HG02588 (cell line): ENCODE measurements at regions not wholly inside any gene's neighbourhood (a gene's known extent, or its start where the extent isn't known, plus 50 kb on each side); places are given as distances from the start of the nearest gene placed in this dataset.
"Not testable (repeated sequence)": the region's sequence is repeated elsewhere in the genome, so short reads cannot be mapped to it uniquely, and the experiment has no call there.

Experiments used
- ATAC-seq: cut with Tn5 transposase; IDR thresholded peaks from one replicate; pipeline ENCODE4 v1.9.1; 2021; ENCODE audit warnings: mild to moderate bottlenecking, moderate library complexity; ENCODE audit not compliant: unreplicated experiment

DNA sequence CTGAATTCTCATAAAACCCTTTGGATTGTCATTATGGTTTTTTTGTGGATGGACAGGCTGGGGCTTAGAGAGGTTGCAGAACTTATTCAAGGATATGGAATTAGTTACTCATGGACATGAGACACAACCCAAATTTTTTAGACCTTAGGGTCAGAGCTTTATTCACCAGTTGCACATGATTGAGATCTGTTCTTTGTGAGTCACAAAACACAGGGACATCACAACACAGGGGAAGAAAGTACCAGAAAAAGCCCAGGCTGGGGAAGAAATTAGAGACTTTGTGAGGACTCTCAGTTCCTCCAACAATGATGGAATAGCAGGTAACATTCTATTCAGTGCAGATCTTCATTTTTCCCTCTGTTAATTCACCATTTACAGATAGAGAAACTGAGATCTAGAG is 602.4 kb upstream of the CPEB2 start:
- ATAC-seq, result no peak

DNA sequence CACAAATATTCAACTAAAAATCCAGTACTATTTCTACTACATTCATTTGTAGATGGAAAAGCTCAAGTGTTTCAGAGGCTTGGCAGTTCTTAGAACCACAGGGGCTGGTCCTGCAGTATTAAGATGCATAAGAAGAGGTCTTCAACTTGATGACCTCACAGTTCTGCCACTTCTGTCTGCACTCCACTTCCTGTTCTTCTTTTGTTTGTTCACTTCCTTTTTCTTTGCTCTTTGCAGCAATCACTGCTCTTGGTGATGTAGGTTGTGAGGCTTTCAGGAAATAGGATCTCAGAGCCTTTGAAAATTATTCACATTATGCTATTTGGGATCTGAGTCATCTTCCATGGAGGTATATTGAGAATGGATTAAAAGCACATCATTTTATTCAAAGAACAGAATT is 602.0 kb upstream of the CPEB2 start:
- no peak for ATAC-seq

DNA sequence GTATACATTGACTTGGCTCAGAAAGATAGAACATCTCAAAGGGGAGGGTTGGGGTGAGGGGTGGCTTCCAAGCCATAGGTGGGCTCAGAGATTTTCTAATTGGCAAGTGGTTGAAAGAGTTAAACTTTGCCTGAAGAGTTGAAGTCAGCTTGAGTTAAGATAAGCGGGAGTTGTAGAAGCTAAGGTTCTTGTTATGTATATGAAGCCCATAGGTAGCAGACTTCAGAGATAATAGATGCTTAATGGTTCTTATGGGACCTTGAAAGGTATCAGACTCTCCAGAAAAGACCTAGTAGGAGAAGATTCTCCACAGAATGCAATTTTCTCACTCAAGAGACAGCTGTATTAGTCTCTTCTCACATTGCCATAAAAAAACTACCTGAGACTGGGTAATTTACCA is 599.1 kb upstream of the CPEB2 start:
- no peak for ATAC-seq

DNA sequence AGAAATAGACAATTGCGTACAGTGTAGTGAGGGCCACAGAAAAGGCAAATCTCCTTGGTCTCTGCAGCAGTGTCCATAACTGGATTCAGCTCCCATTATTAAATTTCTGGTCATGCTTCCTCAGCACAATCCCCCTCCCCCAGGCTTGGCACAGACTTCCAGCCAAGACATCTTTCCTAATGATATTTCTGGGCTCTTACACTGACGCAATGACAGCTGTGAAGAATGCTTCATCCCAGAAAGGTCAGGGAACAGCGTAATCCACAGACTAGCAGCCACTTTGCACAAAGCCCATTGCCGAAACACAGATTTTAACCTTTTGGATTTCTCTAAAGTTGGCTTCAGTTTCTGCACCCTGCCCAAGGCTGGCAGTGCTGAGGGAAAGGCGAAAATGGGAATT is 597.6 kb upstream of the CPEB2 start:
- no peak for ATAC-seq

DNA sequence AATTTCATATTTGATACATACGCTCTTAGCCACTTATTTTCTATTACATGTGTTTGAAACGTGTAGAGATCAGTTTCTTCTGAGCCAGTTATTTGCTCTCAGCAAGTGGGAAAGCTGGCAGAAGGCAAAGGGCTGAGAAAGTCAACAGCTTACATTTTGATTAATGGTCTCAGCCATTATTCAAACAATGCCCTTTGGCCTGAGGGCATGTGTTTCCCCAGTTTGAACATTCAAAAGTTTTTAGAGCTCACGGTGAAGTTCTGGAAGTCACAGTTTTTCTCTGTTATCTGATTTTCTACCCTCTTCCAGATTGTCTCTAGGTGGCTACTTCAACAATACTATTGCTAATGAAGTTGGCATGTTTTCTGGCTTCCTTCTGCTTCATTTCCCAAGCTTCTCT is 591.8 kb upstream of the CPEB2 start:
- no peak for ATAC-seq

DNA sequence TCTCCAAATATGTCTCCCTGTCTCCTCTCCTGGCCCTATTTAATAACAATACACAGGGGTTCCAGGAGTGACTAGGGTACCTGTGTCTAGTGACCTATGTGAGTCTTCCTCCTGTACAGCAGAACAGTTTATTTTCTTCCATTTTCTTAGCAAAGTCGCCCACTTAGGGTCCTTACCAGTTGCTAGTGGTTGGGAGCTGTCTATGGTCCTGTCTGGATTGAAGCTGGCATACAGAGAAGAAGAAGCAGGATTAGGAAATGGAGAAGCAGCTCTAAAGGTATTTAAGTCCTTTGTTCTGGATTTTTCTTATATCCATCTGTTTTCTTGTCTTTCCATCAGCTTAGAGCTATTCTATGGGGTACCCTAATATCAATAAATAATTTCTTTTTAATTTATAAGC is 587.1 kb upstream of the CPEB2 start:
- no peak for ATAC-seq

DNA sequence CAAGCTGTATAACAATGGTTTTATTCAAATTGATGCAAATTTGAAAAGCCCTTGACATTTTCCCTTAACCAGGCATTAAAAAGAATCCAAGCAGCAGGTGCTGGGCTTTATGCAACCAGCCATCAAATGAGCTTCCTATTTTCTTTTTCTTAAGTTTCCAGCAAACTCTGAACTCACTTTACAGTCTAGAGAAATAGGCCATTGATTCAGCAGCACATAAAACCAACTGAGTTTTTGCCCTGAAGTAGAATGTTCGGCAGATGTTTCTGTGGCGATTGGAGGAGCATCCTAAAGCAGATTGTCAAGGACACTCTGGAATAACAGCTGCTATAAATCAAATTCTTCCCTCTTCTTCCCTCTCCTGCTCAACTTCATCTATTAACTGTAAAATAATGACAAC is 582.8 kb upstream of the CPEB2 start:
- no peak for ATAC-seq

DNA sequence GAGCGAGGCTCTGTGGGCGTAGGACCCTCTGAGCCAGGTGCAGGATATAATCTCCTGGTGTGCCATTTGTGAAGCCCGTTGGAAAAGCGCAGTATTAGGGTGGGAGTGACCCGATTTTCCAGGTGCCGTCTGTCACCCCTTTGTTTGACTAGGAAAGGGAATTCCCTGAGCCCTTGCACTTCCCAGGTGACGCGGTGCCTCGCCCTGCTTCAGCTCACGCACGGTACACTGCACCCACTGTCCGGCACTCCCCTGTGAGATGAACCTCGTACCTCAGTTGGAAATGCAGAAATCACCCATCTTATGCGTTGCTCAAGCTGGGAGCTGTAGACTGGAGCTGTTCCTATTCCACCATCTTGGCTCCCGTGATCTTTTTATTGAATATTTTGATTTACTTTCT is 576.0 kb upstream of the CPEB2 start:
- ATAC-seq, result not testable (repeated sequence)

DNA sequence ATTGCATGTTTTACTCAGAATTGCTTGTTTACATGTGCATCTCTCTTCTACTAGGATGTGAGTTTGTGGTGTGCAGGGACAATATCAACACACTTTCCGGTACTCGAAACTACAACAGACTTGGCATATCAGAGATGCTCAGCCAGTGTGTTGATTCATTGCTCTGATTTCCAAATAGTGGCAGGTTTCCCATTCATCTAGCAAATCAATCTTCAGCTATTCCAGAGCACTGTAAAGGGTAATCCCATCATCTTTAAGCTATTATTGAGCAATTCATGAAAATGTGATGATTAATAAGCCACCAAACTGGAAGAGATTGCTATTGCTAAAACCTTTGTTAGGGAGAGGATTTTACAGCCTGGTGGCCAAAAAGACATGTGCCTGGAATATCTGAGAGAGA is 574.2 kb upstream of the CPEB2 start:
- ATAC-seq, result no peak

DNA sequence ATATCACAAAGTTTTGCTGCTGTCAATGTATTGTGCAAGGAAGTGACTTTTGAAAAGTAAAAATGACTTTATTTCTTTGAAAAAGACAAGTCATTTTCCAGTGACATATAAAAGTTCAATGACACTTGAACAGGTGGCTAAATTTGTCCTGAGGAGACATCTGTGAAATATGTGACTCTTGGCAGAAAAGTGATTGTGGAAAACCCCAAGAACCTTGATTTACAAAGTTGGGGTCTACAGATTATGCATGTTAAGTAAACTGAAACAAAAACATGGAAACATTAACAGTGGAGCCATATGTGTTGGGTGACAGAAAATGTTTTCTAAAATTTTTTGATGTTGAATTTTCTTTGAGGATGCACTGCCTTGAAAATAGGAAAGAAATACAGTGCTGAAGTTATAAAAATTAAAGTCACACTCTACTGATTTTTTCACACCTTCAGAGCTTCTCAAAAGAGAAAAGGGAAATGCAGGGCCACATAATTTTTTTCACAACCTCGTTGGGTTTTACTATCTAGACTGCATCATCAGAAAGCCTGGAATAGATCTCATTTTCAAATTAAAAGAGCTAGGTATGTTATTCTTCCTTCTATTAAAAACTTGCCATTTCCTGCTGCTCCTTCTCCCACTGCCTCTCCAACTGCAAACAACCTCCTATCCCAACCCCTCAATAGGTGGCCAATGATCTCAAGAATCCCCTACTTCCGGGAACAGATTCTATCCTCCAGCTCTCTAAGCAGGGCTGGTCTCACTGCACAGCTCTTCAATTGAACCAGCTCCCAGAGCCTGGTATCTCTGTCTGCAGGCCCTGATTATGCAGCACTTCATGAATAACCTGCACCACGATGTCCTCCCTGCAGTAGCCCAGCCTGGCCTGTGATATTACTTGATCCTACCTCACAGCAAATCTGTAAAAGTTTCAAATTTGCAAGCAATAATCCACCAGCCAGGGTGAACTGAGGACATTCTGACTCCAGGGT is 570.8 kb upstream of the CPEB2 start:
- ATAC-seq, result no peak

DNA sequence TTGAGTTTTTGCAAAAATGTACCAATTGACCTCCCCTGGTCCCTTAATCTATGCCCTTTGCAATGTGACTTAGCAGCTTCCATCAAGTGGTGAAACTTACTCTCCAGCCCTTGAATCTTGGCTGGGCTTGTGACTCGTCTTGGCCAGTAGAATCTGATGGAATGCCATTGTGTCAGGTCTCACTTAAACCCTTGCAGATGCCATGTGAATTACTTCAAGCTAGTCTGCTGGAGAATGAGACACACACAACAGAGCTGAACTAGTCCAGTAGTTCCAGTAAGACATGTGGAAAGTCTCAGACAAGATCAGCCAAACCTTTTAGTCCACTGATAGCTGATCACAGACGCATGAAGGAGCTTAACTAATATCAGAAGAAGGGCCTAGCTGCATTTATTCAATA is 567.8 kb upstream of the CPEB2 start:
- ATAC-seq, result no peak

DNA sequence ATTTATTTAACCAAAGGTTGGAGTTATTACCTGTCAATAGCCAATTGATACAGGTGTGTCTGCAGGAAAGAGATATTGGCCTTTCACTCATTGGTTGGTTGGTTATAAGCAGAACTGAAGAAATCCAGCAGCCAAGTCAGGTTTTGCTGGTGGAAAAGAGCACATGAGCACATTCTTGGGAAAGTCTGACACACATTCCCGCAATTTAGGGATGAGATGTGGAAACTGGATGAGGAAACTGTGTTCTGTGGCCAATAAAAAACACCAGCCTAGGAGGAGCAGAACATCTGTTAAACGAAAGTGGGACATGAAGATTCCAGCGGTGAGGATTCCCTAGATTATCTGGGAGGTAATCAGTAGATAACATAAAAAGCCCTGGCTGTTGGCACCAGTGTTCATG is 567.4 kb upstream of the CPEB2 start:
- no peak for ATAC-seq

DNA sequence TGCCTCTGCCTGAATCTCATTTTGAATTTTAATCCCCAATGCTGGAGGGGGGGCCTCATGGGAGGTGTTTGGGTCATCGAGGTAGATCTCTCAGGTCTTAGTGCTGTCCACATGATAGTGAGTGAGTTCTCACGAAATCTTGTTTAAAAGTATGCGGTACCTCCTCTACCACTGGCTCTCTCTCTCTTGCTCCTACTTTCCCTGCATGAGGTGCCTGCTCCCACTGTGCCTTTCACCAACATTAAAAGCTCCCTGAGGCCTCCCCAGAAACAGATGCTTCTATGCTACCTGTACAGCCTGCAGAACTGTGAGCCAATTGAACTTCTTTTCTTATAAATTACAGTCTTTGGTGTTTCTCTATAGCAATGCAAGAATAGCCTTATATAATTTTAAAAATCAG is 560.7 kb upstream of the CPEB2 start:
- ATAC-seq, result no peak

DNA sequence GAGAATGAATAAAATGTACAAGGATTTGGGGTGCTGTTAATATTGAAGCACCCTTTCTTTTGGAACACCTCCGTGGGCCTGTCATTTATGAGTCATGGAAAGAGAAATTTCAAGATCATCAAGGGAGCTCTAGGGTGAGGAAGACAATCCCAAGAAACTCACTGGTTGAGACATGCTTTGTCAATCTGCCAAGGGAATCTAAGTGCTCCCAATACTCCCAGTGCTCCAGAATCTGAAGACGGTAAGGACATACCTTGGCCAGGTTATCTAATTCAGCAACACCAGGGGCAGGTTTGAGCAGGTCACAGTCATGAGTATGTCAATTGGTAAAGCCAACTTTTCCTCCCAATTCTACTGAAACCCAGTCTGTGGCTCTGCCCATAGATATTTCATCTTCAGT is 556.4 kb upstream of the CPEB2 start:
- ATAC-seq, result no peak

DNA sequence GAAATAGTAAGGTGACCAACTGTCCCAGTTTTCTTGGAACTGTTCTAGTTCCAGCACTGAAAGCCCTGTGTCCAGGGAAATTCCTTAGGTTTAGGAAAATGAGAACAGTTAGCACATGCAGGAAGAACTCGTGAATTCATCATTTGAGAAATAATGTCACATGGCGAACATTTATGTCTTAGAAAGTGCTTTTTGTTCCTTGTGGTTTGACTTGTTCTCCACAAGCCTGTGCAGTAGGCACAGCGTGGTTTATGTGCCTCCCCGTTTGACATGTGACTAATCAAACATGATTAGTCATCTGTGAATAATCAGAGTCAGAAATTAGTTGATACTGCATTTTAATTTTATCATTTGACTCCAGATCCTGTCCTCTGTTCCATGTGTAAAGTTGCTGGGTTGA is 556.0 kb upstream of the CPEB2 start:
- ATAC-seq, result no peak

DNA sequence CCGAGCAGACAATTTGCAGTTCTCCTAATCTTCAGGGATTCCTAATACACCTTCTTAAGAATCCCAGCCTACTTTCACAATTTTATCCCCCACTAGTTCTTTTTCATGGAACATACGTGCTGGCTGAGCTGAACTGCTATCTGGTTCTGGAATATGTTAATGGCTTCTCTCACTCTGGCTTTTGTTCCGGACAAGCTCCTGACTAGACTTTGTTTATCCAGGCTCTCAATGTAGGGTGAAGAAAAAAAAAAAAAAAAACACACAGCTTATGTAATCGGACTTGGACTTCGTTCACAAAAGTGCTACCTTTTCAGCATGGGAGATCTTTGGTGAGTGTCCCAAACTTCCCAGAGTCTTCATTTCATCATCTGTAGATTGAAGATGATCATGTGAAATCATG is 555.4 kb upstream of the CPEB2 start:
- no peak for ATAC-seq

DNA sequence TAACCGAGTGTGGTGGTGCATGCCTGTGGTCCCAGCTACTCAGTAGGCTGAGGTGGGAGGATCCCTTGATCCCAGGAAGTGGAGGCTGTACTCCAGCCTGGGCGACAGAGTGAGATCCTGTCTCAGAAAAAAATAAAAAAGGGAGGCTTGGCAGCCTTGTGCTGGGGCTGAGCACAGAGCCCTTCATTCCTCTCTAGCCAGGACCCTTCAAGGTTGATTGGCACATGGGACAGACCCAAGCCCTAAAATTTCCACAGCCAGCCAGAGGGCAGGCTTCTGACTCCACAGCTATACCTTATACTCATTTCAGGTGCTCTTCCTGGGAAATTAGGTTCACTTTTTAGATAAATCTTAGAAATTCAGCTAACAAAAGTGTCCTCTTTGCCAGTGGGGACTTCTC is 553.0 kb upstream of the CPEB2 start:
- ATAC-seq, result no peak

DNA sequence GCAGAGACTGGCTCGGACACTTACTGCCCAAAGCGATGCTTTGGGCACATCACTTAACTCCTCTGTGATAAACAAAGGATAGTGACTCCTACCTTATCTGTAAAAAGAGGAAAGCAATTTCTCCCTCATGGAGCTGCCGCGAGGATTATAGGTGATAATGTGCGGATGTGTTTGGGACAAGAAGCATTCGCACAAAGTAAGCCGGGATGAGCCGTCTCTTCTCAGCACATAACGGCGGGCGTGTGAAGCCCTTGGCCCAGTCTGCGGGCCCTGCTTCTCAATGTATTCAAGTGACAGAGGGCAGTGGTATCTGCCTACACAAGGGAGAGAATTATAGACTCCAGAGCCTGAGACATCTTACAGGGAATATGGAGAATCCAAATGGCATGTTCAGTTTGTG is 550.3 kb upstream of the CPEB2 start:
- no peak for ATAC-seq

DNA sequence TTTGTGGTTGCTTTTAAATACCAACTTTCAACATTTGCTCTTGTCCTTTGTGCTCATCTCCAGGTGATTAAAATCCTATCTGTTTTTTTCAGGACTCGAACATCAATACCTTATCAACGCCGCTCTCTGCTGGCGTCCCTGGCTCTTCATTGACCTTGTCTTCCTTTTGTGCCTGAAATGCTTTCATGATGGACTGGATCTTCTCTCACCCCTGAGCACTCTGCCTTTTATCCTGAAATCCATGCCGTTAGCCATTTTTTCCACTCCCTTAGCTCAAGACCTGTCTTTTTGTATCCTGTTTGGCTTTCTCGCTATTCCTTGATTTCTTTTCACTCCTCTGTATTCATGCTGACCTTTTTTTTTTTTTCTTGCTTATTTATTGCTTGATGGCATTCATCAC is 549.5 kb upstream of the CPEB2 start:
- ATAC-seq, result no peak

DNA sequence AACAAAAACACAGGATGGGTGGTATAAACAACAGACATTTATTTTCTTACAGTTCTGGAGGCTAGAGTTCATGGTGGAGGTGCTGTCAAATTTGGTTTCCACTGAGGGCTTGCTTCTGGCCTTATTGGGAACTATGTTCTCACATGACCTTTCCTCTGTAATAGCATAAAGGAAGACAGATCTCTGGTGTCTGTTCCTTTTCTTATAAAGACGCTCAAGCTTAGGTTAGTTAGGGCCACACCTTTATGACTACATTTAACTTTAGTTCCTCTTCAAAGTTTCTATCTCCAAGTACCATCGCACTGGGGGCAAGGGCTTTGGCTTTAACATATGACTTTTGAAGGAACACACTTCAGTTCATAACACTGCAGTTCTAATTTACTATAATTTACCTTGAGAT is 543.8 kb upstream of the CPEB2 start:
- ATAC-seq, result no peak

DNA sequence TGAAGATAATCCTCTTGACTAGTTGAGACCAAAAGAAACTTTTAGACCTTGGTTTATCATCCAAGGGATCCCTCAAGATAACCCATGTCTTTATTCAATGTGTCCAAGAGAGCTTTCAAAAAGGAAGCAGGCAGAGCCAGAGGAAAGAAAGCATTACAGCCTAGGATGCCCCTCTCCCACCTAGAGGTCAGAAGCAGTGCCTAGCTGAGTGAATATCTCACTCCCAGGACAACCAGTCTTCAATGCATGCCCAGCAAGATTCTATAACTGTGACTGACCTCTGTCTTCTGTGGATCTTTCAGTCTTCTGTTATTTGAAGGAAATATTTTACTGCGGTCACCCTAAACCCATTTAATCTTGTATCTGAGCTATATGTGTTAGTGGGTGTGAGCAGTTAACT is 537.2 kb upstream of the CPEB2 start:
- no peak for ATAC-seq

DNA sequence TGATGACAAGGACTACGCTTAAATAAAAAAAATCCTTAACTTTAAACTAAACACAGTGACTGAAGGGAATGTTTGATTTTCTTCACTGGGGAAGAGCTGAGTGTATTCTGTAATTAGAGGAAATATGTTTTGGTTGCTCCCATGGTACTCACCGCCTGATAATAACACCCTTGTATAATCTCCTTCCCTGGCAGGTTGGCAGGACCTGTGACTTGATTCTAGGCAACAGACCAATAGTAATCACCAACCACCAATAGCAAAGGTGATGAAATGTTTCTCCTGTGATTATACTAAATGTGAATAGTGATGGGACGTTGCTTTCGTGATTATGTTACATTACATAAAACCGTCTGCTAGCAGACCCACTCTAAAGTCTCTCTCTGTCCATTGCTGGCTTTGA is 536.8 kb upstream of the CPEB2 start:
- ATAC-seq, result no peak

DNA sequence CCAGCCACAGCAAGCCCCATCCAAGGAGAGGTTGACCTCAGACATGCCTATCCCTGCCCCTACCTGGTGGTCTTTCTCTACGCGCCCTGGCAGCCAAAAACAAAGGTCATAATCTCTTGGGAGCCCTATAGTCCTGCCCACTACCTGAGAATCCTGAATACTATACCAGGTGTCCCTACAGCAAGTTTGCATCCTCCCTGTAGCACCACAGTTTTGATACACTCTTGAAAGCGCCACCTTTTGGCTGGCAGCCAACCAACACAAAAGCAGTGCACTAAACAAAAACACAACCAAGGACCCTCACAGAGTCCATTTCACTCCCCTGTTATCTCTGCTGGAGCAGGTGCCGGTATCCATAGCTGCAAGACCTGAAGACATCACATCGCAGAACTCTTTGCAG is 523.8 kb upstream of the CPEB2 start:
- ATAC-seq, result no peak
